ENCODE measurements at regions not wholly inside any gene's neighbourhood (a gene's known extent, or its start where the extent isn't known, plus 50 kb on each side); places are given as distances from the start of the nearest gene placed in this dataset.

GRCh38 chr16:16780588-16780987 lies 401.6 kb downstream of the NPIPA7 start:
- DNase-seq (ENCODE audit: low read depth in 1 of 2, low spot score in 1 of 2), result no peak

DNA sequence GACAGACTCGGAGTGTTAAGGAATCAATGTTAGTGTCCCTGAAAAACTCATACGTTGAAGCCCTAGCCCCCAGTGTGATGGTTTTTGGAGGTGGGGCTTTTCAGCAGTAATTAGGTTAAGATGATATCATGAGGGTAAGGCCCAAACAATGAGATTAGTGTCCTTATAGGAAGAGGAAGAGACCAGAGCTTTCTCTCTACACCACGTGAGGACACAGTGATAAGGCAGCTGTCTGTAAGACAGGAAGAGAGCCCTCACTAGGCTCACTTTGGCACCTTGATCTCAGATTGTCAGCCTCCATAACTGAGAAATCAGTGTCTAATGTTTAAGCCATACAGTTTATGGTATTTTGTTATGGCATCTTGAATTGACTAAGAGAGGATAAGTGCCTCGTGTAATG lies 403.2 kb downstream of the NPIPA7 start:
- DNase-seq (ENCODE audit: low read depth in 1 of 2, low spot score in 1 of 2), result no peak

GRCh38 chr16:16788004-16788403 lies 409.1 kb downstream of the NPIPA7 start:
- DNase-seq (ENCODE audit: low read depth in 1 of 2, low spot score in 1 of 2), result no peak

GRCh38 chr16:16790597-16790996 lies 411.7 kb downstream of the NPIPA7 start:
- DNase-seq (ENCODE audit: low read depth in 1 of 2, low spot score in 1 of 2), result no peak

DNA sequence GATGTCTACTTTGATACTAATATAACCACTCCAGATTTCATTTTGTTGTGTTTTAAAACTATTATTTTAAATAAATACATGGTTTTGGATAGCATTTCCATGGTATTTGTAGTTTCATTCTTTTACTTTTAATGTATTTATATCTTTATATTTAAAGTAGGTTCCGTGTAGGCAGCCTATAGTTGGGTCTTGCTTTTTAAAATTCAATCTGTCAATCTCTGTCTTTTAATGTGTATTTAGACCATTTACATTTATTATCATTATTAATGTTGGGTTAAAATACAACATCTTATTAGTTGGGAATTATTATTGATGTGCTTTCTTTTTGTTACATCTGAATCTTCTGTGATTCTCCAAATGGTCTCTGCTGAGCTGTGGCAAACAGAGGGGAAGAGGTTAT lies 412.1 kb downstream of the NPIPA7 start:
- no peak for DNase-seq (ENCODE audit: low read depth in 1 of 2, low spot score in 1 of 2)

GRCh38 chr16:16797239-16797638 lies 418.3 kb downstream of the NPIPA7 start:
- DNase-seq (ENCODE audit: low read depth in 1 of 2, low spot score in 1 of 2), result no peak

- DNase-seq (ENCODE audit: low read depth in 1 of 2, low spot score in 1 of 2), result no peak
These were observed 419.6 kb downstream of the NPIPA7 start for GRCh38 chr16:16798504-16798903.

DNA sequence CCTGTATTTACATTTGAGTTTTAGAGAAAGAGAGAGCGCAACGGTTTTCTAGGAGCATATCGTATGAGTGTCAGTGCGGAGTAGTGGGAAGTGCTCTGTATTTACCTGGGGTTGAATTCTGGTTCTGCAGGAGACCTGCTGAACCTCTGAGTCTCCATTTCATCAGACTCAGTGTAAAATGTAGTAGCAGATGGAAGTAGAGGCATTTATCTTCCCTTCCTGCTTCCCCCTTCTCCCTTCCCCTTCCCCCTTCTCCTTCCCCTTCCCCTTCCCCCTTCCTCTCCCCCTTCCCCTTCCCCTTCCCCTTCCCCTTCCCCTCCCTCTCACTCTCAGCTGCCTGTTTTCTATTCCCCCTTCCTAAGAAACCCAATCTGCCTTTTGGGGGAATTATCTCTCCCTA lies 426.9 kb downstream of the NPIPA7 start:
- no peak for DNase-seq (ENCODE audit: low read depth in 1 of 2, low spot score in 1 of 2)

- no peak for DNase-seq (ENCODE audit: low read depth in 1 of 2, low spot score in 1 of 2)
These were observed 436.7 kb downstream of the NPIPA7 start for GRCh38 chr16:16815641-16816040.

GRCh38 chr16:16817196-16817595 lies 438.3 kb downstream of the NPIPA7 start:
- DNase-seq (ENCODE audit: low read depth in 1 of 2, low spot score in 1 of 2), result no peak

DNA sequence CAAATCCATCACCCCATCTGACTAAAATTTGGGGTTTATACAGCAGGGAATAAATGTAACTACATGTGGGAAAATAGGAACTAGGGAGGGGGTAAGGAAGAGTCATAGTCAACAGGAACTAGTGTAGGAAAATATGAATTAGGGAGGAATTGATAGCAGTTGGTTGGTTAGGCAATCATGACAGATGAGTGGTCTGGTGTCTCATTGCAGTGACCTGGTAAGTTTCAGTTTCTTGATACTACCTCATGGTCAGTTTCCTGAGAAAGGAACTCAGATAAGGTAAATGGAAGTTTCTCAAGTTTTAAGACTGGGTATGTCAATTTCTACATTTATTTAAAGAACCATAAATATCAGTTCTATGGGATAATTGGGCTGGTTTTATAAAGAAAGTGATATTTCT lies 442.3 kb downstream of the NPIPA7 start:
- DNase-seq (ENCODE audit: low read depth in 1 of 2, low spot score in 1 of 2), result no peak

GRCh38 chr16:16828913-16829398 lies 450.0 kb downstream of the NPIPA7 start:
- DNase-seq (ENCODE audit: low read depth in 1 of 2, low spot score in 1 of 2), result no peak

DNA sequence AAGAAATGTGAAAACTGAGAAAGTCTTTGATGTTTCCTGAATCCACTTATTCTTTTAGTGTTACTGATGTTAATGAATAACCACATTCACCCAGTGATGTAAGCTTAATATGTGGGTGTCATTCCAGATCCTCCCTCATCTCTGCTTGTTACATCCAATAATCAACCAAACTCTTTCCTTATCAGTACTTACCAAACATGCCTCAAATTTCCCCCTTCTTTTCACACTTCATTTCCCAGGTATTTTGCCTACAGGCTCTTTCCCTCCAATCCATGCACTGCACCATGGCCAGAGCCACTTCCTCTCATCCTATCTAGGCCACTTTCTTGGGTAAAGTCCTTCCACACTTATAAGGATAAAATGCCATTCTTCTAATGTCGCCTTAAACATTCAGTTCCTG lies 451.5 kb downstream of the NPIPA7 start:
- DNase-seq (ENCODE audit: low read depth in 1 of 2, low spot score in 1 of 2), result no peak

DNA sequence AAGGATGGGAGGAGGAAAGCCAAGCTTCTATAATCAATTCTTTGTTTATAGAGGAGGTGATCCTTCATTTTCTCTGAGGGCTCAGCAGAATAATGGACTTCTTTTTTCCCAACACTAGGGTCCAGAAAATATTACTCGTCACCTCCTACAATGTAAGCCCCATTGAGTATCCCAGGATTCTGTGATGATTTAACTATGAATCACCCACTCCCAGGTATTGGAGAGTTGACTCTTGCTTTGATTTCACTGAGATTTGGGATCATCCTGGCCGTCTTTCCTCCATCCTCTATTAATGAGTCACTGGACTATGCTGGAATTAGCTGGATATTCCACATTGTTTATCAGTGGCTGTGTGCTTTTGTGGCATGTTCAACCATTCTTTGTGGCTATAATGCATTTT lies 452.0 kb downstream of the NPIPA7 start:
- DNase-seq (ENCODE audit: low read depth in 1 of 2, low spot score in 1 of 2), result no peak

GRCh38 chr16:16833165-16833564 lies 454.2 kb downstream of the NPIPA7 start:
- no peak for DNase-seq (ENCODE audit: low read depth in 1 of 2, low spot score in 1 of 2)

- DNase-seq (ENCODE audit: low read depth in 1 of 2, low spot score in 1 of 2), result no peak
These were observed 471.3 kb downstream of the NPIPA7 start for GRCh38 chr16:16850274-16850673.

GRCh38 chr16:16857012-16857411 lies 478.1 kb downstream of the NPIPA7 start:
- DNase-seq (ENCODE audit: low read depth in 1 of 2, low spot score in 1 of 2), result no peak

- DNase-seq (ENCODE audit: low read depth in 1 of 2, low spot score in 1 of 2), result no peak
These were observed 478.8 kb downstream of the NPIPA7 start for GRCh38 chr16:16857603-16858283.

GRCh38 chr16:16861546-16861945 lies 482.6 kb downstream of the NPIPA7 start:
- peak in 1 of 2 donors; percentile 11 for DNase-seq (ENCODE audit: low read depth in 1 of 2, low spot score in 1 of 2)

DNA sequence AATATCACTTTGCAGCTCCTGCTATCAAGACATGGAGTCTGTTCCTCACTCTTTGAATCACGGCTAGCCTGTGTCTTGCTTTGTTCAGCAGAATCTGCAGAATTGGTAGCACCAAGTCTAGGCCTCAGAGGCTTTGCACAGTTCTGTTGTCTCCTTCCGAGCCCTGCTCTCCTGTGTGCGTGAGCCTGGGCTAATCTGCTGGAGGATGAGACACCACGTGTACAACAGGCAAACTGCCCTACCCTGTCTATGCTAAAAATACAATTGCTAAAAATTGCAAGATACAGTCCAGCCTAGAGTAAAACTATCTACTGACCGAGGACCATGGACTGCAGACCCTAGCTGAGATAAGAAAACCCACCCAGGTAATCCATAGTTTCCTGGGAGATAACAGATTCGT lies 484.7 kb downstream of the NPIPA7 start:
- DNase-seq (ENCODE audit: low read depth in 1 of 2, low spot score in 1 of 2), result no peak

DNA sequence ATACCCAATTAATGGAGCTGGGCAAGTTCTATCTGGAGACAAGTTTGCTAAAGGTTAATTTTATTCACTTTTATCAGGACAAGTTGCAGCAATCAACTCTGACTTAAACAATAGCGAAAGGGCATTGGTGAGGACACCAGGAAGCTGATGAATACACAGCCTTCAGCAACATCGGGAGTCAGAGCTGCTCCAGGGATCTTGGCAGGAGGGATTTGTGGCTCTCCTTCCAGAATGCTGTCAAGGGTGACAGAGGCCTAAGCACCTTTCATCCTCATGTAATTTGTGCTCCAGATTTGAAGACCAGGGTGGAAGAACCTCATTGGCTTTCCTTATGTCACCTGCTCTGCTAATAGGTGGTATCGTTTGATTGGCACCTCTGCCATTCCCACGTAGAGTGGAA lies 485.6 kb downstream of the NPIPA7 start:
- no peak for DNase-seq (ENCODE audit: low read depth in 1 of 2, low spot score in 1 of 2)

- DNase-seq (ENCODE audit: low read depth in 1 of 2, low spot score in 1 of 2), result no peak
These were observed 486.4 kb downstream of the NPIPA7 start for GRCh38 chr16:16865374-16865773.

DNA sequence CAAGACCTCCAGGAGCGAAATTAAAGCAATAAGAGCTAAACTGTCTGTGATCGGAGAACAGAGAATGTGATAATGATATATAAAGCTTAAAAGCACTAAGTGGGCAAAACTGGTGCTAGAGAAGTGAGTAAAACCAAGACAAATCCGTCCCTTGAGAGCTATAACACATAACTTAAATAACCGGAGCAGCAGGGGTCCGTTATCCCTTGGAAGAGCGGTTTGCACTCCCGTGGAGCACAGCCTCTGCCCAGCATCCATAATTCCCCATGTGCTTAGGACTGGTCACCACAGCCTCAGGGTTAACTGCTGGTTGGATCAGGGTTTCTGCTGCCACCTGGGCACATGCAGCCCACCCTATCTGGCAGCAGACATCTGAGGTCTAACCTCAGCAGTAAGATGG lies 489.0 kb downstream of the NPIPA7 start:
- DNase-seq (ENCODE audit: low read depth in 1 of 2, low spot score in 1 of 2), result no peak

Data from stimulated activated CD4-positive, alpha-beta T cell treated with anti-CD3 and anti-CD28 coated beads, Interleukin-15, amount 100 ng/mL, for 1 hour (primary cell).